ENCODE measurements at regions not wholly inside any gene's neighbourhood (a gene's known extent, or its start where the extent isn't known, plus 50 kb on each side); places are given as distances from the start of the nearest gene placed in this dataset.

DNA sequence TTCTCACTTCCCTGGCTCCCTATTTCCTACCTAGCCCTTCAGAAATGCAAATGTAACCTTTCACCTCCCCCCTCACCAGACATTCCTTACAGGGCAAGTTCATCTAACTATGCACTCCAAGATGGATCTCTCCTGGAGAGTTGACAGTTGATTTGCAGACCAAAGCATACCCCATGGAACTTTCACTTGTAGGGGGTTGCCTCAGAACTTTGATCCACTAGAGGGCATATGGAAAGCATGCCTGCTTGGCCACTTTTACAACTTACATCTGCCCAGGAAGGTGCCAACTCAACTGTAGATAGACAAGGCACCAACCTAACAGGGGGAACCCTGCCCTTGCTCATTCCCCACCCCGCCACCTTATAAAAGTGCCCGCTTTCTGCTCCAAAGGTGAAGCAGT lies 187.8 kb downstream of the NXNL2 start:
- TF ChIP-seq POLR2A (IDR thresholded peaks at IDR 0.05; ENCODE audit: low read depth, low read length) (no peak), TCF7 (IDR thresholded peaks at IDR 0.05; ENCODE audit: borderline replicate concordance) (no peak), ZNF24 (IDR thresholded peaks at IDR 0.05) (no peak)
